ENCODE measurements at regions not wholly inside any gene's neighbourhood (a gene's known extent, or its start where the extent isn't known, plus 50 kb on each side); places are given as distances from the start of the nearest gene placed in this dataset.

DNA sequence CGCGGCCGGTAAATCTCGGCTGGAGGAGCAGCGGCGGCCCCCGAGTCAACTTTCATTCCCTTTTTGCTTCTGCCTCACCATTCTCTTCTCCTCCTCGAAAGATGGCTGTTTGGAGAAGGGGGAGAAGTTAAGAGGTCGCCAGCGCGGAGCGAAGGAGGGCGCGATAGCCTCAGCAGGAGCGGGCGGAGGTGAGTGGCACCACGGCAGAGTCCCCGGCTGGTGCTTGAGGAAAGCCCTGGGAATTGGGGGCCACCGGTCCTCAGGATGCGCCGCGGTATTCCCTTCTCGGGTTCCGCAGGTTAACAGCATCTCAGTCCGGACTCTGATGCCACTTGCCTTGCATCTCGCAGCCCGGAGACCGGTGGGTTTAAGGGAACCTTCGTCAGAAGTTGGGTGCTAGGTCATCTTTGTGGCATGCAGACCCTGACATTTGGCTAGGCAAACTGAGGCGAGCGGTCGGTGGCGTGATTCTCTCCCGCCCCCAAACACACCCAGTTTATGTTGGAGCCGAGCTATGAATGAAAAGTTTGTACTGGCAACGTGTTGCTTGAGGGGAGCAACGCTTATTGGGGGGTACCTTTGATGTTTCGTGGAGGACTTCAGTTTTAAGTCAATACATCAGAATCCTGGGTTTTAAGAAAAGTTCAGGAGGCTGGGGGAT is 59.5 kb upstream of the PRPS1L1 start:
- Histone ChIP-seq H3K9me2 (ENCODE audit: insufficient read depth) (no peaks in the 10 kb centered on the region), H3K4me2 (ENCODE audit: low read length) (peak overlapping the region; percentile 81), H4K20me1 (ENCODE audit: insufficient read depth) (no peaks in the 10 kb centered on the region), H3K9me3 (ENCODE audit: control insufficient read depth in 1 of 2, insufficient read depth in 1 of 2, low read depth in 1 of 2, low read length in 2 of 2) (no peaks in the 10 kb centered on the region), H3K79me2 (ENCODE audit: insufficient read depth, low read length) (no peaks in the 10 kb centered on the region), H3K4me3 (replicated peaks in 1 of 2; ENCODE audit: low read depth in 1 of 2, low read length in 2 of 2) (peak overlapping the region; percentile 47 to 65), H3K27me3 (ENCODE audit: insufficient read depth, low read length) (no peaks in the 10 kb centered on the region), H3K9ac (ENCODE audit: low read length) (0 out of 2 replicates have a peak overlapping the region, but pooled peaks have one; percentile 37), H2AFZ (ENCODE audit: low read depth, low read length, poor library complexity, severe bottlenecking) (no peak overlapping the region), H3K36me3 (ENCODE audit: control insufficient read depth in 1 of 2, insufficient read depth in 2 of 2, low read length in 2 of 2) (no peaks in the 10 kb centered on the region), H3K27ac (ENCODE audit: low read depth, low read length) (no peak overlapping the region), H3K4me1 (ENCODE audit: control insufficient read depth in 1 of 2, insufficient read depth in 2 of 2, low read length in 2 of 2) (peaks cover 5 to 16% of the 10 kb centered on the region in 2 experiments; a peak in 3 of 4 replicates)
- ChIA-PET CTCF (no interaction called here), RAD21 (ENCODE audit: low non-redundant PET in 1 of 2, low total read pairs in 2 of 2, uncharacterized antibody in 2 of 2, unreplicated experiment in 2 of 2) (no interaction called here), POLR2A (no interaction called here)
- BruUV-seq (replicated peaks): no TSS peak
- ATAC-seq: peak; percentile 39
- intact Hi-C loops (cut with micrococcal nuclease): no loop called here
- TF ChIP-seq SP1 (IDR thresholded peaks at IDR 0.05; ENCODE audit: low read depth): no peak
- DNase-seq (ENCODE audit: low read depth, low spot score): no peak

DNA sequence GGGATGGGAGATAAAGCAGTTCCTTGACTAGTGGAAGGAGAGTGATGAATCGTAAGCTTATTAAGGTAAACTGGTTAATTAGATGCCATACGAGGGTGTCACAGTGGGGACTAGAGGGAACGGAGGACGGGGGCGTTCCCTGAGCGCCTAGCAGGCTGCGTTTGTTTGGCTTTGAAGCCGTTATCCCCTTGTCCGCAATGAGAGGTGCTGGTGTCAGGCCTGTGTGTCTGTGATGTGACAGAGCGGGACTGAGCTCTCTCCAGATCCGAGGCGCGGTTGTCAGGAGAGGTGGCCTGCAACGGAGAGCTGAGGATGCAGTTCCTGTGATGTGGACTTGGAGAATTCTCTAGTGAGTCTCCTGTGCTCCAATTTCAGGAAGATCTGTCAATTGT is 60.0 kb upstream of the PRPS1L1 start:
- ChIA-PET POLR2A (no interaction called here), CTCF (no interaction called here), RAD21 (ENCODE audit: low non-redundant PET in 1 of 2, low total read pairs in 2 of 2, uncharacterized antibody in 2 of 2, unreplicated experiment in 2 of 2) (no interaction called here)
- H3K9me2 ChIP-seq (ENCODE audit: insufficient read depth): no peaks in the 10 kb centered on the region
- H3K27ac ChIP-seq (ENCODE audit: low read depth, low read length): no peak overlapping the region
- no peak overlapping the region for H3K4me3 ChIP-seq (replicated peaks in 1 of 2; ENCODE audit: low read depth in 1 of 2, low read length in 2 of 2)
- intact Hi-C loops (cut with micrococcal nuclease): no loop called here
- no peak overlapping the region for H3K9ac ChIP-seq (ENCODE audit: low read length)
- H3K9me3 ChIP-seq (ENCODE audit: control insufficient read depth in 1 of 2, insufficient read depth in 1 of 2, low read depth in 1 of 2, low read length in 2 of 2): no peaks in the 10 kb centered on the region
- no TSS peak for BruUV-seq (replicated peaks)
- DNase-seq (ENCODE audit: low read depth, low spot score) (no peak), ATAC-seq (no peak)
- H3K4me2 ChIP-seq (ENCODE audit: low read length): peak overlapping the region; percentile 81
- H3K79me2 ChIP-seq (ENCODE audit: insufficient read depth, low read length): no peaks in the 10 kb centered on the region
- H3K36me3 ChIP-seq (ENCODE audit: control insufficient read depth in 1 of 2, insufficient read depth in 2 of 2, low read length in 2 of 2): no peaks in the 10 kb centered on the region
- no peaks in the 10 kb centered on the region for H4K20me1 ChIP-seq (ENCODE audit: insufficient read depth)
- no peaks in the 10 kb centered on the region for H3K27me3 ChIP-seq (ENCODE audit: insufficient read depth, low read length)
- H2AFZ ChIP-seq (ENCODE audit: low read depth, low read length, poor library complexity, severe bottlenecking): no peak overlapping the region
- peaks cover 5 to 16% of the 10 kb centered on the region in 2 experiments; a peak in 3 of 4 replicates for H3K4me1 ChIP-seq (ENCODE audit: control insufficient read depth in 1 of 2, insufficient read depth in 2 of 2, low read length in 2 of 2)
- TF ChIP-seq, protein P1, sequence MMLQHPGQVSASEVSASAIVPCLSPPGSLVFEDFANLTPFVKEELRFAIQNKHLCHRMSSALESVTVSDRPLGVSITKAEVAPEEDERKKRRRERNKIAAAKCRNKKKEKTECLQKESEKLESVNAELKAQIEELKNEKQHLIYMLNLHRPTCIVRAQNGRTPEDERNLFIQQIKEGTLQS (IDR thresholded peaks at IDR 0.05): no peak
- TF ChIP-seq POLR2A (IDR thresholded peaks at IDR 0.05; ENCODE audit: borderline replicate concordance, extremely low read depth, insufficient read depth, insufficient read length) (no peak), ZFX (IDR thresholded peaks at IDR 0.05) (no peak), SIN3A (IDR thresholded peaks at IDR 0.05; ENCODE audit: low read depth) (no peak), EGR1 (IDR thresholded peaks at IDR 0.05; ENCODE audit: low read depth) (no peak)
- TF ChIP-seq, protein P2, sequence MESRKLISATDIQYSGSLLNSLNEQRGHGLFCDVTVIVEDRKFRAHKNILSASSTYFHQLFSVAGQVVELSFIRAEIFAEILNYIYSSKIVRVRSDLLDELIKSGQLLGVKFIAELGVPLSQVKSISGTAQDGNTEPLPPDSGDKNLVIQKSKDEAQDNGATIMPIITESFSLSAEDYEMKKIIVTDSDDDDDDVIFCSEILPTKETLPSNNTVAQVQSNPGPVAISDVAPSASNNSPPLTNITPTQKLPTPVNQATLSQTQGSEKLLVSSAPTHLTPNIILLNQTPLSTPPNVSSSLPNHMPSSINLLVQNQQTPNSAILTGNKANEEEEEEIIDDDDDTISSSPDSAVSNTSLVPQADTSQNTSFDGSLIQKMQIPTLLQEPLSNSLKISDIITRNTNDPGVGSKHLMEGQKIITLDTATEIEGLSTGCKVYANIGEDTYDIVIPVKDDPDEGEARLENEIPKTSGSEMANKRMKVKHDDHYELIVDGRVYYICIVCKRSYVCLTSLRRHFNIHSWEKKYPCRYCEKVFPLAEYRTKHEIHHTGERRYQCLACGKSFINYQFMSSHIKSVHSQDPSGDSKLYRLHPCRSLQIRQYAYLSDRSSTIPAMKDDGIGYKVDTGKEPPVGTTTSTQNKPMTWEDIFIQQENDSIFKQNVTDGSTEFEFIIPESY (IDR thresholded peaks at IDR 0.05; ENCODE audit: extremely low read depth, insufficient replicate concordance, low read length): no peak
- TF ChIP-seq, protein P3, sequence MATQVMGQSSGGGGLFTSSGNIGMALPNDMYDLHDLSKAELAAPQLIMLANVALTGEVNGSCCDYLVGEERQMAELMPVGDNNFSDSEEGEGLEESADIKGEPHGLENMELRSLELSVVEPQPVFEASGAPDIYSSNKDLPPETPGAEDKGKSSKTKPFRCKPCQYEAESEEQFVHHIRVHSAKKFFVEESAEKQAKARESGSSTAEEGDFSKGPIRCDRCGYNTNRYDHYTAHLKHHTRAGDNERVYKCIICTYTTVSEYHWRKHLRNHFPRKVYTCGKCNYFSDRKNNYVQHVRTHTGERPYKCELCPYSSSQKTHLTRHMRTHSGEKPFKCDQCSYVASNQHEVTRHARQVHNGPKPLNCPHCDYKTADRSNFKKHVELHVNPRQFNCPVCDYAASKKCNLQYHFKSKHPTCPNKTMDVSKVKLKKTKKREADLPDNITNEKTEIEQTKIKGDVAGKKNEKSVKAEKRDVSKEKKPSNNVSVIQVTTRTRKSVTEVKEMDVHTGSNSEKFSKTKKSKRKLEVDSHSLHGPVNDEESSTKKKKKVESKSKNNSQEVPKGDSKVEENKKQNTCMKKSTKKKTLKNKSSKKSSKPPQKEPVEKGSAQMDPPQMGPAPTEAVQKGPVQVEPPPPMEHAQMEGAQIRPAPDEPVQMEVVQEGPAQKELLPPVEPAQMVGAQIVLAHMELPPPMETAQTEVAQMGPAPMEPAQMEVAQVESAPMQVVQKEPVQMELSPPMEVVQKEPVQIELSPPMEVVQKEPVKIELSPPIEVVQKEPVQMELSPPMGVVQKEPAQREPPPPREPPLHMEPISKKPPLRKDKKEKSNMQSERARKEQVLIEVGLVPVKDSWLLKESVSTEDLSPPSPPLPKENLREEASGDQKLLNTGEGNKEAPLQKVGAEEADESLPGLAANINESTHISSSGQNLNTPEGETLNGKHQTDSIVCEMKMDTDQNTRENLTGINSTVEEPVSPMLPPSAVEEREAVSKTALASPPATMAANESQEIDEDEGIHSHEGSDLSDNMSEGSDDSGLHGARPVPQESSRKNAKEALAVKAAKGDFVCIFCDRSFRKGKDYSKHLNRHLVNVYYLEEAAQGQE (IDR thresholded peaks at IDR 0.05; ENCODE audit: low read depth): no peak
